SK-N-SH (cell line): ENCODE measurements at regions not wholly inside any gene's neighbourhood (a gene's known extent, or its start where the extent isn't known, plus 50 kb on each side); places are given as distances from the start of the nearest gene placed in this dataset.

Experiments used
- CHD2 ChIP-seq: fragments of 150-350 bp; IDR thresholded peaks from 2 replicates; pipeline ENCODE4 v1.6.1; 2018; ENCODE audit warnings: low read length; ENCODE audit not compliant: partially characterized antibody
- RCOR1 ChIP-seq: fragments of 150-350 bp; IDR thresholded peaks from 2 replicates; pipeline ENCODE4 v1.6.1; 2017; ENCODE audit warnings: antibody characterized with exemption, low read length
- TF ChIP-seq, protein P1 (sequence below): fragments of 200-600 bp; sonication (generic); IDR thresholded peaks from 2 replicates; pipeline ENCODE4 v1.6.1; 2017; ENCODE audit warnings: antibody characterized with exemption, mild to moderate bottlenecking, moderate library complexity

DNA sequence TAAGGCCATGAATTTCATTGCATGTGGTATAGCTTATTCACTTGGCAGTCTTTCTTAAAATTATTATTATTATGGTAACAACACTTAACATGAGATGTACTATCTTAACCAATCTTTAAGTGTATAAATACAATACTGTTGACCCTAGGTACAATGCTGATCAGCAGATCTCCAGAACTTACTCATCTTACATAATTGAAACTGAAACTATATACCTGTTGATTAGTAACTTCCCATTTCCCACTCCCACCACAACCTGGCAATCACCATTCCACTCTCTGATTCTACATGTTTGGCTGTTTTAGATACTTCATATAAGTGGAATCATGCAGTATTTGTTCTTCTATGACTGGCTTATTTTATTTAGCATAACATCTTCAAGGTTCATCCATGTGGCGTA is 150.2 kb upstream of the POU2AF2 start:
- TF ChIP-seq, protein P1, sequence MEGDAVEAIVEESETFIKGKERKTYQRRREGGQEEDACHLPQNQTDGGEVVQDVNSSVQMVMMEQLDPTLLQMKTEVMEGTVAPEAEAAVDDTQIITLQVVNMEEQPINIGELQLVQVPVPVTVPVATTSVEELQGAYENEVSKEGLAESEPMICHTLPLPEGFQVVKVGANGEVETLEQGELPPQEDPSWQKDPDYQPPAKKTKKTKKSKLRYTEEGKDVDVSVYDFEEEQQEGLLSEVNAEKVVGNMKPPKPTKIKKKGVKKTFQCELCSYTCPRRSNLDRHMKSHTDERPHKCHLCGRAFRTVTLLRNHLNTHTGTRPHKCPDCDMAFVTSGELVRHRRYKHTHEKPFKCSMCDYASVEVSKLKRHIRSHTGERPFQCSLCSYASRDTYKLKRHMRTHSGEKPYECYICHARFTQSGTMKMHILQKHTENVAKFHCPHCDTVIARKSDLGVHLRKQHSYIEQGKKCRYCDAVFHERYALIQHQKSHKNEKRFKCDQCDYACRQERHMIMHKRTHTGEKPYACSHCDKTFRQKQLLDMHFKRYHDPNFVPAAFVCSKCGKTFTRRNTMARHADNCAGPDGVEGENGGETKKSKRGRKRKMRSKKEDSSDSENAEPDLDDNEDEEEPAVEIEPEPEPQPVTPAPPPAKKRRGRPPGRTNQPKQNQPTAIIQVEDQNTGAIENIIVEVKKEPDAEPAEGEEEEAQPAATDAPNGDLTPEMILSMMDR: no peak
- TF ChIP-seq RCOR1 (no peak), CHD2 (no peak)
